D721Med (cell line): ENCODE measurements at regions not wholly inside any gene's neighbourhood (a gene's known extent, or its start where the extent isn't known, plus 50 kb on each side); places are given as distances from the start of the nearest gene placed in this dataset.

Experiments
- DNase-seq: peaks from one replicate; pipeline ENCODE4 v3.0.0; 2011; ENCODE audit warnings: low spot score; ENCODE audit not compliant: insufficient read length
- FAIRE-seq: peaks from 2 replicates; lab custom pipeline; 2011; peaks lifted over from hg19 to GRCh38; lab: Jason Lieb, UNC
- TF ChIP-seq, protein P1 (sequence below): IDR thresholded peaks from 2 replicates; pipeline ENCODE4 v1.5.1; 2012; ENCODE audit warnings: mild to moderate bottlenecking, control low read depth; ENCODE audit not compliant: insufficient read depth; ENCODE audit errors: missing control alignments

DNA sequence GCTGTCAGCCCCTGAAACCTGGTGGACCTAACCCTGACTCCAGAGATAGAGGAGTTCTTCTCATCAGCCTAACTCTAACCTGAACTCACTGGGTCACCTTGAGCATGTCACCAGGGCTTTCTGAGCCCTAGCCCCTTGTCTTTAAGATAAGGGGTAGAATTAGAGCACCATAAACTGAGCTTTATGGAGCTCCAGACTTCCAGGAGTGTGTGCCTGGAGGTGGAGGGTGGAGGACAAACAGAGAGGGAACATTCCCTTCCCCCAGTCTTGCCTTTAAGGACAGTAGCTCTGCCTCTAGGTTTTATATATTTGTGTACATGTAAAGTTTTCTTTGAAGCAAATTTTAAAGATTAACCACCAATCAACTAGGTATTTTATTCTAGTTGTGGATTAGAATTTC lies 83.9 kb upstream of the PACRGL start:
- FAIRE-seq (no peak), DNase-seq (no peak)
- TF ChIP-seq, protein P1, sequence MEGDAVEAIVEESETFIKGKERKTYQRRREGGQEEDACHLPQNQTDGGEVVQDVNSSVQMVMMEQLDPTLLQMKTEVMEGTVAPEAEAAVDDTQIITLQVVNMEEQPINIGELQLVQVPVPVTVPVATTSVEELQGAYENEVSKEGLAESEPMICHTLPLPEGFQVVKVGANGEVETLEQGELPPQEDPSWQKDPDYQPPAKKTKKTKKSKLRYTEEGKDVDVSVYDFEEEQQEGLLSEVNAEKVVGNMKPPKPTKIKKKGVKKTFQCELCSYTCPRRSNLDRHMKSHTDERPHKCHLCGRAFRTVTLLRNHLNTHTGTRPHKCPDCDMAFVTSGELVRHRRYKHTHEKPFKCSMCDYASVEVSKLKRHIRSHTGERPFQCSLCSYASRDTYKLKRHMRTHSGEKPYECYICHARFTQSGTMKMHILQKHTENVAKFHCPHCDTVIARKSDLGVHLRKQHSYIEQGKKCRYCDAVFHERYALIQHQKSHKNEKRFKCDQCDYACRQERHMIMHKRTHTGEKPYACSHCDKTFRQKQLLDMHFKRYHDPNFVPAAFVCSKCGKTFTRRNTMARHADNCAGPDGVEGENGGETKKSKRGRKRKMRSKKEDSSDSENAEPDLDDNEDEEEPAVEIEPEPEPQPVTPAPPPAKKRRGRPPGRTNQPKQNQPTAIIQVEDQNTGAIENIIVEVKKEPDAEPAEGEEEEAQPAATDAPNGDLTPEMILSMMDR = no peak

DNA sequence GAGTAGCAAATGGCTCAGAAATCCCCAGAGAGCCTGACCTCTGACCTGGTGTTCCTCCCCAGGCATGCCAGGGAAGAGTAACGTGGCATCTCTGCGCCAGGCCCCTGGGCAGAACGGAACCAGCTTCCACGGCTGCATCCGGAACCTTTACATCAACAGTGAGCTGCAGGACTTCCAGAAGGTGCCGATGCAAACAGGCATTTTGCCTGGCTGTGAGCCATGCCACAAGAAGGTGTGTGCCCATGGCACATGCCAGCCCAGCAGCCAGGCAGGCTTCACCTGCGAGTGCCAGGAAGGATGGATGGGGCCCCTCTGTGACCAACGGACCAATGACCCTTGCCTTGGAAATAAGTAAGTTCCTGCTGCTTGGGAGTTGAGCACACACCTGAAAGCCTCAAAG lies 83.4 kb upstream of the PACRGL start:
- no peak for FAIRE-seq

DNA sequence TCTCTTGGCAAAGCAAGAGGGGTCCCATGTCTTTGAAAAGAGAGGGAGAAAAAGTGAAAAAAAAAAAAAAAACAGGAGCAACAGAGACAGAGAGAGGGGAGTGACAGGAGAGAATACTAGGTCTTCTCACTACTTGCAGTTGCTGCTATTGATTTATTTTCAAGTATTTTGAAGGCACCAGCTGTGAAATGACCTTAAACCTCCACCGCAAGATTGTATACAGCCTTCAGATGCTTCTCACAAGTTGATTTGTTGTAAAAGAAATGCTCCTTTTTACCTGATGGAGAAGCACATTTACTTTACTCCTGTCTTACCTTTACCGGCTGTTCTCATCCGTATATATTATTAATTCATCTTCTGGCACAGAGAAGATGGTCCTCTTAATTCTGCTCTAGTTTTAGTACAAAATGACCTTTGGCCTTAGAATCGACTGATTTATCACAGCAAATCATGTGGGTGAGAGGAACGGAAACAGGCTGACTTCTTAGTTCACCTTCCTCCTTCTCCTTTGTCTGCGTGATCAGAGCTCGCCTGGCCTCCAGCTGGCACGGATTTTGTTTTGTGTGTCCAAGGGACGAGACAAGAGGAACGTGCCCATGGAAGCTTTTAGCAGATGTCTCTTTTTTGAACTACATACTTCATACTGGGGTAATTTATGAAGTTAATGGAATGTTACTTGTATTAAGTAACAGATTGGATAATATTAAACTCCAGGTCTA lies 82.4 kb upstream of the PACRGL start:
- no peak for FAIRE-seq
- TF ChIP-seq, protein P1 = no peak

More for the DNA sequence above, 83.4 kb upstream of the PACRGL start:
- no peak for DNase-seq
- TF ChIP-seq, protein P1 = no peak

DNA sequence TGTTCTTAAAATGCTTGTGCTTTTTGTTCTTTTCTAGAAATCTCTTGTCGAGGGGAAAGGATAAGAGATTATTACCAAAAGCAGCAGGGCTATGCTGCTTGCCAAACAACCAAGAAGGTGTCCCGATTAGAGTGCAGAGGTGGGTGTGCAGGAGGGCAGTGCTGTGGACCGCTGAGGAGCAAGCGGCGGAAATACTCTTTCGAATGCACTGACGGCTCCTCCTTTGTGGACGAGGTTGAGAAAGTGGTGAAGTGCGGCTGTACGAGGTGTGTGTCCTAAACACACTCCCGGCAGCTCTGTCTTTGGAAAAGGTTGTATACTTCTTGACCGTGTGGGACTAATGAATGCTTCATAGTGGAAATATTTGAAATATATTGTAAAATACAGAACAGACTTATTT lies 81.5 kb upstream of the PACRGL start:
- FAIRE-seq (no peak), DNase-seq (no peak)
- TF ChIP-seq, protein P1 = no peak

More for the DNA sequence above, 82.4 kb upstream of the PACRGL start:
- DNase-seq = no peak

DNA sequence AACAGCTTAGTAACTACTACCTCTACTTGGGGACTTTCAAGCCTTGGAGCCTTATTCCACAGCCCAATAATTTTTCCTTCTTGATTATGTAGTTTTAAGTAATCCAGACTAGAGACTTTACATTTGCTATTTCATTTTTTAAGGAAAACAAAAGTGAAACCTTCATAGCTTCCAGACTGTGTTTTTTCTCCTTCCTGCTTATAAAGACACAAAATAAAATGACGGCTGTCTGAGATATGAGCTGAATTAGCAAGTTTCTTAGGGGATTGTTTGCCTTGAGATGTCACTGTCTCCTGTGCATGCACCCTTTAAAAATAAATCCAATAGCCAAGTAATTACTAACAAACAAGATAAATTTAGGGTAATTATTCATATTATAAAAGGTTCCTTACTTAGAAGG lies 78.8 kb upstream of the PACRGL start:
- no peak for DNase-seq
- TF ChIP-seq, protein P1 = no peak
- FAIRE-seq = no peak

DNA sequence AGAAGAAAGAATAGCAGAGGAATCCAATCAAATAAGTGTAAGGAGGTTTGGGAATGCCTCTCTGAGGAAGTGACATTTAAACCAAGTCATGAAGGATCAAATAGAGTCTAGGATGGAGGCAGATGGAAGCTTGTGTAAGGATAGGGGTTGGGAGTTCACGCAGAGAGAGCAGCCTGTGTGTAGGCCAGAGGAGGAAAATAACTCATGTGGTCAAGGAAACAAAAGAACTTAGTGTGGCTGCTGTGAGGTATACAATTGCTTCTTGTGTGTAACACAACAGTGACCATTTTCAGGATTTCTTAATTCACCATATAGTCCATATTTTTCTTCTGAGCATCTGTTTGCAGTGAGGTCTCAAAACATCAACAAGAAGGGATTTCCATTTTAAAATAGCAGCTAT lies 77.6 kb upstream of the PACRGL start:
- TF ChIP-seq, protein P1 = no peak
- FAIRE-seq (no peak), DNase-seq (no peak)

DNA sequence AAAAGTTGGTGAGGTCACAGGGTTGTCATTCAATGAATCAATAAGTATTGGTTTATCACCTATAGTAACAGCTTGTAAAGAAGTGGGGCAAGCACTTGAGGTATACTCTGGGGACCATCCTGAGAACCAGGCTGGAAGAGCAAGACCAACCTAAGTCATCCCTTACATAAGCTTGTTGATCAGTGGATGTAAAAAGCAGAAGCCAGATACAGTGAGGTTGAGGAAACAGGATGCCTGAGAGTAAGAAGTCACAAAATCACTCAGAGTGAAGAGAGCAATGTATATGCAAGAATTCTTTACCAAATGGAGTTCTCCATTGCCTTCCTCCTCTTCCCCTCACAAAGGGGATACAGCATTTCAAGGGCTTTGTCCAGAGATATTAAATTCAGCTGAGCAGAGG lies 76.3 kb upstream of the PACRGL start:
- TF ChIP-seq, protein P1 = no peak
- FAIRE-seq (no peak), DNase-seq (no peak)
